Lower lobe of right lung (tissue), 2 donors: ENCODE measurements at regions not wholly inside any gene's neighbourhood (a gene's known extent, or its start where the extent isn't known, plus 50 kb on each side); places are given as distances from the start of the nearest gene placed in this dataset.
"Not testable (repeated sequence)": the region's sequence is repeated elsewhere in the genome, so short reads cannot be mapped to it uniquely, and the experiment has no call there.

Experiments used
- ATAC-seq, 2 donors: fragments of 200-7000 bp; cut with Tn5 transposase; one replicate each; pipeline ENCODE4 v1.9.1; 2020 to 2022; ENCODE audit warnings: mild to moderate bottlenecking in 2 of 2, moderate library complexity in 2 of 2
- DNase-seq: peaks from one replicate; pipeline ENCODE4 v3.0.0-alpha.2; 2020
- H3K27ac ChIP-seq: fragments of 200-600 bp; one replicate; pipeline ENCODE4 v1.8.0; 2022
- H3K27me3 ChIP-seq: fragments of 200-600 bp; one replicate; pipeline ENCODE4 v1.8.0; 2022; ENCODE audit warnings: low read depth
- H3K36me3 ChIP-seq: fragments of 200-600 bp; one replicate; pipeline ENCODE4 v1.8.0; 2022; ENCODE audit warnings: mild to moderate bottlenecking
- H3K4me1 ChIP-seq: fragments of 200-600 bp; one replicate; pipeline ENCODE4 v1.8.0; 2022
- H3K4me3 ChIP-seq: fragments of 200-600 bp; one replicate; pipeline ENCODE4 v1.8.0; 2022; ENCODE audit warnings: mild to moderate bottlenecking
- H3K9me3 ChIP-seq: fragments of 200-600 bp; one replicate; pipeline ENCODE4 v1.8.0; 2022
- CTCF ChIP-seq: fragments of 200-600 bp; IDR thresholded peaks from one replicate; pipeline ENCODE4 v1.8.0; 2022; ENCODE audit warnings: antibody characterized with exemption, mild to moderate bottlenecking
- intact Hi-C: fragments of 100-400 bp; cut with DNase I; formaldehyde crosslinking; loops from one replicate; pipeline ENCODE4 v1.11.0; 2022
- donor health status: DM: no; HTN: yes; CAD: no; lungs with severe emphysema.

GRCh38 chr13:22801402-22802003 is 379.3 kb upstream of the SGCG start:
- no peak overlapping the region for H3K4me3 ChIP-seq
- H3K36me3 ChIP-seq, result no peaks in the 10 kb centered on the region
- H3K4me1 ChIP-seq, result no peaks in the 10 kb centered on the region
- no peak overlapping the region for H3K27ac ChIP-seq
- peak in 1 of 2 donors; percentile 50 for ATAC-seq
- intact Hi-C loops, result no loop called here
- peak; percentile 34 for TF ChIP-seq CTCF
- no peak for DNase-seq
- no peaks in the 10 kb centered on the region for H3K27me3 ChIP-seq
- no peaks in the 10 kb centered on the region for H3K9me3 ChIP-seq

GRCh38 chr13:22812793-22813192 is 368.0 kb upstream of the SGCG start:
- DNase-seq (no peak), ATAC-seq (peak; percentile 81 to 91)
- TF ChIP-seq CTCF, result no peak
- Histone ChIP-seq H3K4me1 (peaks cover 10% of the 10 kb centered on the region), H3K9me3 (no peaks in the 10 kb centered on the region), H3K27me3 (no peaks in the 10 kb centered on the region), H3K27ac (peak overlapping the region; percentile 8), H3K4me3 (no peak overlapping the region), H3K36me3 (no peaks in the 10 kb centered on the region)
- intact Hi-C loops, result no loop called here

GRCh38 chr13:22813531-22814377 is 367.0 kb upstream of the SGCG start:
- not testable (repeated sequence) for DNase-seq

GRCh38 chr13:22814433-22814832 is 366.3 kb upstream of the SGCG start:
- intact Hi-C loops, H3K9me3 ChIP-seq, H3K4me3 ChIP-seq, H3K36me3 ChIP-seq, H3K27ac ChIP-seq, H3K27me3 ChIP-seq, DNase-seq, H3K4me1 ChIP-seq, ATAC-seq: not testable (repeated sequence)

More at GRCh38 chr13:22813531-22814377, 367.0 kb upstream of the SGCG start:
- intact Hi-C loops, H3K36me3 ChIP-seq, H3K4me1 ChIP-seq, H3K9me3 ChIP-seq, H3K27me3 ChIP-seq: not testable (repeated sequence)
- H3K27ac ChIP-seq, result peak overlapping the region; percentile 8
- peak overlapping the region; percentile 7 for H3K4me3 ChIP-seq
- peak in 1 of 2 donors; percentile 26 for ATAC-seq

GRCh38 chr13:22821589-22821988 is 359.2 kb upstream of the SGCG start:
- no peaks in the 10 kb centered on the region for H3K36me3 ChIP-seq
- intact Hi-C loops, result no loop called here
- no peaks in the 10 kb centered on the region for H3K9me3 ChIP-seq
- TF ChIP-seq CTCF, result no peak
- H3K4me3 ChIP-seq, result no peak overlapping the region
- no peaks in the 10 kb centered on the region for H3K27me3 ChIP-seq
- DNase-seq (no peak), ATAC-seq (no peak)
- H3K4me1 ChIP-seq, result no peaks in the 10 kb centered on the region
- H3K27ac ChIP-seq, result no peak overlapping the region

GRCh38 chr13:22825186-22825585 is 355.6 kb upstream of the SGCG start:
- DNase-seq, result no peak
- no peak overlapping the region for H3K4me3 ChIP-seq
- intact Hi-C loops, result no loop called here
- no peaks in the 10 kb centered on the region for H3K9me3 ChIP-seq
- H3K36me3 ChIP-seq, result no peaks in the 10 kb centered on the region
- no peak for TF ChIP-seq CTCF
- no peaks in the 10 kb centered on the region for H3K27me3 ChIP-seq
- H3K27ac ChIP-seq, result no peak overlapping the region
- H3K4me1 ChIP-seq, result no peaks in the 10 kb centered on the region
- no peak for ATAC-seq
